ENCODE measurements at regions not wholly inside any gene's neighbourhood (a gene's known extent, or its start where the extent isn't known, plus 50 kb on each side); places are given as distances from the start of the nearest gene placed in this dataset.

DNA sequence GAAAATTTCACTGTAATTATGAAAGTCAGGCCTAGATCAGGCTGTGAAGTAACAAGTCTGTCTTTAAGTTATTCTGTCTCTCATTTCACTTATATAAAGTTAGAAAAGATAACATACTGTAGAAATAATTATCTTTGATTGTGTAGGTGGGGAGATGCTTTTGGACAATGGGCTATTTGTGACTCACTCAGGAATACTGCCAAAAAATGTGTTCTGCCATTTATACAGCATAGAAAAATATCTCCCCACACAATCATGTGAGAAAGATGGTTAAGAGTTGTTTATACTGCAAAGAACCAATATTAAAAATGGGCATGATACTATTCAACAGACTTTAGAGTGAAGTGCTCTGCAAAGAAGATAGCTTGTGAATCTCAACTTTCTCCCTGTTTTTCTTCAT, 95.0 kb upstream of the GABRA2 start:
- Histone ChIP-seq H3K4me3 (no peak overlapping the region), H3K27ac (no peak overlapping the region), H3K36me3 (no peaks in the 10 kb centered on the region), H3K27me3 (no peaks in the 10 kb centered on the region), H3K9me3 (no peaks in the 10 kb centered on the region), H3K4me1 (no peaks in the 10 kb centered on the region)
- TF ChIP-seq POLR2A (IDR thresholded peaks at IDR 0.05): no peak
- TF ChIP-seq, protein P1, sequence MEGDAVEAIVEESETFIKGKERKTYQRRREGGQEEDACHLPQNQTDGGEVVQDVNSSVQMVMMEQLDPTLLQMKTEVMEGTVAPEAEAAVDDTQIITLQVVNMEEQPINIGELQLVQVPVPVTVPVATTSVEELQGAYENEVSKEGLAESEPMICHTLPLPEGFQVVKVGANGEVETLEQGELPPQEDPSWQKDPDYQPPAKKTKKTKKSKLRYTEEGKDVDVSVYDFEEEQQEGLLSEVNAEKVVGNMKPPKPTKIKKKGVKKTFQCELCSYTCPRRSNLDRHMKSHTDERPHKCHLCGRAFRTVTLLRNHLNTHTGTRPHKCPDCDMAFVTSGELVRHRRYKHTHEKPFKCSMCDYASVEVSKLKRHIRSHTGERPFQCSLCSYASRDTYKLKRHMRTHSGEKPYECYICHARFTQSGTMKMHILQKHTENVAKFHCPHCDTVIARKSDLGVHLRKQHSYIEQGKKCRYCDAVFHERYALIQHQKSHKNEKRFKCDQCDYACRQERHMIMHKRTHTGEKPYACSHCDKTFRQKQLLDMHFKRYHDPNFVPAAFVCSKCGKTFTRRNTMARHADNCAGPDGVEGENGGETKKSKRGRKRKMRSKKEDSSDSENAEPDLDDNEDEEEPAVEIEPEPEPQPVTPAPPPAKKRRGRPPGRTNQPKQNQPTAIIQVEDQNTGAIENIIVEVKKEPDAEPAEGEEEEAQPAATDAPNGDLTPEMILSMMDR (IDR thresholded peaks at IDR 0.05): no peak
- intact Hi-C loops (cut with DNase I): no loop called here
- no peak for DNase-seq
- ATAC-seq: no peak

DNA sequence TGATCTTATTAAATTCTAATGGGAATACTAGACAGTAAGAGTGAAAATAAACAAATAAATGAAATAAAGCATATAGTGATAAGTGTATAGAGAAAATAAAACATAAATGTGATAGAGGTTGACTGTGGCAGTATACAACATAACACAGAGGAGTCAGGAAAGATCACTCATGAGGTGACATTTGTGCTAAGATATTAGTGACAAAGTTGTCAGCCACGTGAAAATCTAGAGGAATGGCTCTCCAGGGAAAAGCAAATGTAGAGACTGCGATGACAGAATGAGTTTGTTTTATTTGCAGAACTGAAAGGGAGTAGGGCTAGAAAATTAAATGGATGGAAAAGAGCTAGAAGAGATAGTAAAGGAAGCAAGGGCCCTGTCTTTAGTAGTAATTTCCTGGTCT, 72.8 kb upstream of the GABRA2 start:
- H3K4me3 ChIP-seq: no peak overlapping the region
- ATAC-seq (no peak), DNase-seq (no peak)
- WGBS (ENCODE audit: insufficient coverage, low coverage, low lambda C conversion rate, missing lambda C conversion rate): 41% methylated on average over 2 of the region's 2 CpGs
- no peaks in the 10 kb centered on the region for H3K4me1 ChIP-seq
- H3K9me3 ChIP-seq: no peaks in the 10 kb centered on the region
- intact Hi-C loops (cut with DNase I): no loop called here
- no peaks in the 10 kb centered on the region for H3K27me3 ChIP-seq
- H3K36me3 ChIP-seq: no peaks in the 10 kb centered on the region
- H3K27ac ChIP-seq: no peak overlapping the region
- TF ChIP-seq, protein P1 (IDR thresholded peaks at IDR 0.05): no peak
- no peak for TF ChIP-seq POLR2A (IDR thresholded peaks at IDR 0.05)

DNA sequence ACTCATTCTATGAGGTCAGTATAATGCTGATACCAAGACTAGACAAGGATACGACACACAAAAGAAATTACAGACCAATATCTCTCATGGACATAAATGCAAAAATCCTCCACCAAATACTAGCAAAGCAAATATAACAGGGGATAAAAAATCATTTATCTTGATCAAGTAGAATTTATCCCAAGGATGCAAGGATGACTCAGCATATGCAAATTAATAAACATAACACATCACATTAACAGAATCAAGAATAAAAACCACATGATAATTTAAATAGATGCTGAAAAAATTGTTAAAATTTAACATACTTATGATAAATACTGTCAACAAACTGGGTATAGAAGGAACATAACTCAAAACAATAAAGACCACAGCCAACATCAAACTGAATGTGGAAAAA, 69.4 kb upstream of the GABRA2 start:
- Histone ChIP-seq H3K36me3 (no peaks in the 10 kb centered on the region), H3K27me3 (no peaks in the 10 kb centered on the region), H3K9me3 (no peaks in the 10 kb centered on the region), H3K27ac (no peak overlapping the region), H3K4me1 (no peaks in the 10 kb centered on the region), H3K4me3 (no peak overlapping the region)
- 40% methylated on average over 1 of the region's 1 CpG for WGBS (ENCODE audit: insufficient coverage, low coverage, low lambda C conversion rate, missing lambda C conversion rate)
- intact Hi-C loops (cut with DNase I): no loop called here
- DNase-seq (no peak), ATAC-seq (no peak)
- TF ChIP-seq POLR2A (IDR thresholded peaks at IDR 0.05): no peak

DNA sequence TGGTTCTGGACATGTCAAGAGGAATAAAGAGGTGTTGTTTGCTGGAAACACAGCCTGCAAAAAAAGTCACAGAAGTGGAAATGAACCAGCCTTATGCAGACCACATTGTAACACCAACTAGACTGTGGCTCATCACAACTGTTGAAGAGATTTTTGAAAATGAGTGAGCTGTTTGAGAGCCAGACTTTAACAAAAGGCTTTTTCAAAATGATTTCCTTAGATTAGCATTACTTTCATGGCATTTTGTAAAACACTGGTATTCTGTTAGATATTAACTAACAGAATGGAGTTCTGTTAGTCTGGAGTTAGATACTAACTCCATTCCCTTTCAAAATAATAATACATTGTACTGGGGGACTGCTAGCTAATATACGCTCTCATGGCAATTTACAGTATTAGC, 60.6 kb upstream of the GABRA2 start:
- TF ChIP-seq POLR2A (IDR thresholded peaks at IDR 0.05): no peak
- TF ChIP-seq, protein P1 (IDR thresholded peaks at IDR 0.05): no peak
- intact Hi-C loops (cut with DNase I): no loop called here
- Histone ChIP-seq H3K36me3 (no peaks in the 10 kb centered on the region), H3K4me3 (no peak overlapping the region), H3K4me1 (no peaks in the 10 kb centered on the region), H3K27me3 (no peaks in the 10 kb centered on the region), H3K27ac (no peak overlapping the region), H3K9me3 (no peaks in the 10 kb centered on the region)
- ATAC-seq (no peak), DNase-seq (no peak)
- WGBS (ENCODE audit: insufficient coverage, low coverage, low lambda C conversion rate, missing lambda C conversion rate): 100% methylated on average over 1 of the region's 1 CpG

DNA sequence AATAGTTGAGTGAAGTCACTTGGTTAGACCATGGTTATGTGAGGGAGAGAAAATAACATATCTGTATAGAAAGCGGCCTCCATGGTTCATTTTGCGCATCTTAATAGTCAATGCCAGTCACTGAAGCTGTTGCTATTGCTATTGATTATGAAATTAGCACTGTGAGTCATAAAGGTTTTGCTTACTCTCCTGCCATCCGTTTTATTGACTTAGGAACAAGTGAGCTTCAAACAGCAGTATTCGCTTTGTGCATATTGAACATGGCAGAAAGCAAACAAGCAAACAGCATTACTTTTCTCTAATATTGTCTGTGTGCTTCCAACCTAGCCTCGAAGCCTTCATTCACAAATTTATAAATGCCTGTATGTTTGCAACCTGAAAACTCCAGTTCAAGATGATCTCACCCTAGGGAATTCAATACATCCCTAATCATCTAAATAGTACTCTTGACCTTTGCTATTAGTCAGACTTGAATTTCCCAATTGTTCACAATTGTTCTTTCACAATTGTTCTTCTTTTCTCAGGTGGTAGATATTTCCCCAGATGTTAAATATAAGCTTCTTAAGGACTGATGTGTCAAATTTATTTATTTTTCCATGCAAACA, 55.9 kb upstream of the GABRA2 start:
- ATAC-seq (peak in 1 of 4 donors; percentile 69), DNase-seq (no peak)
- Histone ChIP-seq H3K27me3 (no peaks in the 10 kb centered on the region), H3K36me3 (no peaks in the 10 kb centered on the region), H3K4me3 (no peak overlapping the region), H3K9me3 (no peaks in the 10 kb centered on the region), H3K27ac (no peak overlapping the region), H3K4me1 (no peaks in the 10 kb centered on the region)
- WGBS (ENCODE audit: insufficient coverage, low coverage, low lambda C conversion rate, missing lambda C conversion rate): 55% methylated on average over 5 of the region's 5 CpGs
- no peak for TF ChIP-seq POLR2A (IDR thresholded peaks at IDR 0.05)
- TF ChIP-seq, protein P1 (IDR thresholded peaks at IDR 0.05): no peak
- intact Hi-C loops (cut with DNase I): no loop called here

Data from right lobe of liver (tissue), 6 donors.